Vagina (tissue), 2 donors: ENCODE measurements at regions not wholly inside any gene's neighbourhood (a gene's known extent, or its start where the extent isn't known, plus 50 kb on each side); places are given as distances from the start of the nearest gene placed in this dataset.

Source experiments
- DNase-seq, 2 donors: peaks; one replicate each; pipeline ENCODE4 v3.0.0-alpha.2; 2017; ENCODE audit errors: extremely low spot score in 2 of 2
- H3K27ac ChIP-seq: fragments of 200-600 bp; sonication (generic); one replicate; pipeline ENCODE4 v1.5.1; 2019
- H3K27me3 ChIP-seq: fragments of 200-600 bp; sonication (generic); one replicate; pipeline ENCODE4 v1.5.1; 2019
- H3K36me3 ChIP-seq, 2 donors: fragments of 200-600 bp; sonication (generic); one replicate each; pipeline ENCODE4 v1.5.1; 2017 to 2019
- H3K4me1 ChIP-seq: fragments of 200-600 bp; sonication (generic); one replicate; pipeline ENCODE4 v1.5.1; 2019
- H3K4me3 ChIP-seq, 2 donors: fragments of 200-600 bp; sonication (generic); 1 replicate in 1 of 2; 2 replicates in 1 of 2; pipeline ENCODE4 v1.5.1; 2016 to 2019
- H3K9me3 ChIP-seq: fragments of 200-600 bp; sonication (generic); one replicate; pipeline ENCODE4 v1.5.1; 2019
- POLR2A ChIP-seq, 2 donors: fragments of 450-650 bp; IDR thresholded peaks; one replicate each; pipeline ENCODE4 v1.6.1; 2017; ENCODE audit warnings: antibody characterized with exemption in 2 of 2, mild to moderate bottlenecking in 2 of 2, moderate library complexity in 2 of 2
- POLR2AphosphoS5 ChIP-seq, 2 donors: sonication (generic); formaldehyde crosslinking; IDR thresholded peaks; one replicate each; pipeline ENCODE4 v1.9.0; 2017; ENCODE audit warnings: antibody characterized with exemption in 2 of 2, mild to moderate bottlenecking in 2 of 2, low read depth in 1 of 2; ENCODE audit not compliant: insufficient read depth in 1 of 2
- intact Hi-C: fragments of 100-400 bp; cut with DNase I; formaldehyde crosslinking; loops from one replicate; pipeline ENCODE4 v1.15.1; 2023
- TF ChIP-seq, protein P1 (sequence below), 3 experiments: fragments of 450-650 bp in 2 of 3; fragments of 200-600 bp in 1 of 3; sonication (generic) in 1 of 3; IDR thresholded peaks; one replicate each; pipeline ENCODE4 v1.5.1; 2017 to 2019; ENCODE audit warnings: antibody characterized with exemption in 3 of 3, mild to moderate bottlenecking in 2 of 3, moderate library complexity in 2 of 3

DNA sequence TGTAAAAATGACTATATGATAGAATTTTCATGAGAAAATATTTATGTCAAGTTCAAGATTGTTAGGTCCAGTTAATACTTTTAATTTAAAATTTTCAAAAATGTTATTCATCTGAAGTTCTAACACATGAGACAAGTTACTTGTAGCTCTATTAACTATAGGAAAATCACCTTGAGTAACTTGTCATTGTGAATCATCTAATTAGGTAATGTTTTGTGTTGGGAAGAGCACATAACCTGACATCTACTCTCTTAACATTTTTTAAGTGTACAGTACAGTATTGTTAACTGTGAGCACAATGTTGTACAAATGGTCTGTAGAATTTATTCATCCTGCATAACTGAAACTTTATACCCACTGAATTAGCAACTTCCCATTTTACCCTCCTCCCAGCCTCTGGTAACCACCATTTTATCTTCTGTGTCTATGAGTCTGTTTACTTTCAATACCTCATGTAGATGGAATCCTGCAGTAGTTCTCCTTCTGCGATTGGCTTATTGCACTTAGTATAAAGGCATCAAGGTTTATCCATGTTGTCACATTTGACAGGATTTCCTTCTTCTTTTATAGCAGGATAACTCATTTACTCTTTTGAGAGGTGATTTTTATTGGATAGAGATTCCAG, 54.6 kb downstream of the ARL4A start:
- TF ChIP-seq POLR2AphosphoS5 (IDR thresholded peaks at IDR 0.05; ENCODE audit: insufficient read depth in 1 of 2, low read depth in 1 of 2) (no peak), POLR2A (IDR thresholded peaks at IDR 0.05) (no peak)
- TF ChIP-seq, protein P1, sequence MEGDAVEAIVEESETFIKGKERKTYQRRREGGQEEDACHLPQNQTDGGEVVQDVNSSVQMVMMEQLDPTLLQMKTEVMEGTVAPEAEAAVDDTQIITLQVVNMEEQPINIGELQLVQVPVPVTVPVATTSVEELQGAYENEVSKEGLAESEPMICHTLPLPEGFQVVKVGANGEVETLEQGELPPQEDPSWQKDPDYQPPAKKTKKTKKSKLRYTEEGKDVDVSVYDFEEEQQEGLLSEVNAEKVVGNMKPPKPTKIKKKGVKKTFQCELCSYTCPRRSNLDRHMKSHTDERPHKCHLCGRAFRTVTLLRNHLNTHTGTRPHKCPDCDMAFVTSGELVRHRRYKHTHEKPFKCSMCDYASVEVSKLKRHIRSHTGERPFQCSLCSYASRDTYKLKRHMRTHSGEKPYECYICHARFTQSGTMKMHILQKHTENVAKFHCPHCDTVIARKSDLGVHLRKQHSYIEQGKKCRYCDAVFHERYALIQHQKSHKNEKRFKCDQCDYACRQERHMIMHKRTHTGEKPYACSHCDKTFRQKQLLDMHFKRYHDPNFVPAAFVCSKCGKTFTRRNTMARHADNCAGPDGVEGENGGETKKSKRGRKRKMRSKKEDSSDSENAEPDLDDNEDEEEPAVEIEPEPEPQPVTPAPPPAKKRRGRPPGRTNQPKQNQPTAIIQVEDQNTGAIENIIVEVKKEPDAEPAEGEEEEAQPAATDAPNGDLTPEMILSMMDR (IDR thresholded peaks at IDR 0.05): no peak
- Histone ChIP-seq H3K27me3 (no peaks in the 10 kb centered on the region), H3K4me1 (no peaks in the 10 kb centered on the region), H3K9me3 (no peaks in the 10 kb centered on the region), H3K4me3 (no peak overlapping the region), H3K36me3 (no peaks in the 10 kb centered on the region), H3K27ac (no peak overlapping the region)
- no peak for DNase-seq
- intact Hi-C loops: no loop called here

DNA sequence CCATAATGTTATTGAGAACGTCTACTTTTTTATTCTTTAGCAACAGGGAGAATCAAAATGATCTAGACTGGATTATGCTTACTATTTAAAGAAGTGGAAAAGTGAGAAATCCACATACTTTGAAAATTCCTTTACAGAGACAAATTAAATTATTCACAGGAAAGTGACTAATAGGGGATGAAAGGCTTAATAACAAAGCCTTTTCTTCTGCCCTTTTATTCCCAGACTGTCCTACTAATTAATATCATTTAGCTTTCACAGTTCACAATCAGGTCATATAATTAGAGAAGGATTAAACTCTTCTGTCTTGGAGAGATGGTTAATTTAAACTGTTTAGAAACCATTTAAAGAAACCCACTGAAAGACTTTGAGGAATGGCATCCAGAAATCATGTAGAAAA, 58.8 kb downstream of the ARL4A start:
- Histone ChIP-seq H3K27ac (no peak overlapping the region), H3K4me1 (no peaks in the 10 kb centered on the region), H3K9me3 (no peaks in the 10 kb centered on the region), H3K4me3 (no peak overlapping the region), H3K27me3 (no peaks in the 10 kb centered on the region), H3K36me3 (no peaks in the 10 kb centered on the region)
- TF ChIP-seq POLR2AphosphoS5 (IDR thresholded peaks at IDR 0.05; ENCODE audit: insufficient read depth in 1 of 2, low read depth in 1 of 2): no peak
- TF ChIP-seq POLR2A (IDR thresholded peaks at IDR 0.05): no peak
- TF ChIP-seq, protein P1 (IDR thresholded peaks at IDR 0.05): no peak
- no peak for DNase-seq
- intact Hi-C loops: no loop called here

DNA sequence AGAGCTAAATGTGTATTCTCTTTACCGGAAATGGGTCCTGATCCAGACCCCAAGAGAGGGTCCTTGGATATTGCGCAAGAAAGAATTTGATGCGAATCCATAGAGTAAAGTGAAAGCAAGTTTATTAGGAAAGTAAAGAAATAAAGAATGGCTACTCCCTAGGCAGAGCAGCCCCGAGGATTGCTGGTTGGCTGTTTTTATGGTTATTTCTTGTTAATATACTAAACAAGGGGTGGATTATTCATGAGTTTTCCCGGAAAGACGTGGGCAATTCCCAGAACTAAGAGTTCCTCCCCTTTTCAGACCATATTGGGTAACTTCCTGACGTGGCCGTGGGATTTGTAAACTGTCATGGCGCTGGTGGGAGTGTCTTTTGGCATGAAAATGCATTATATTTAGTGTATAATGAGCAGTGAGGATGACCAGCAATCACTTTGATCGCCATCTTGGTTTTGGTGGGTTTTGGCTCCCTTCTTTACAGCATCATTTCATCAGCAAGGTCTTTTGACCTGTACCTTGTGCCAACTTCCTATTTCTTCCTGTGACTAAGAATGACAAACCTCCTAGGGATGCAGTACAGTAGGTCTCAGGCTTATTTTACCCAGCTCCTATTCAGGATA, 60.4 kb downstream of the ARL4A start:
- no peaks in the 10 kb centered on the region for H3K9me3 ChIP-seq
- H3K27me3 ChIP-seq: no peaks in the 10 kb centered on the region
- H3K4me3 ChIP-seq: no peak overlapping the region
- intact Hi-C loops: no loop called here
- no peak for DNase-seq
- TF ChIP-seq POLR2AphosphoS5 (IDR thresholded peaks at IDR 0.05; ENCODE audit: insufficient read depth in 1 of 2, low read depth in 1 of 2): no peak
- TF ChIP-seq POLR2A (IDR thresholded peaks at IDR 0.05): no peak
- TF ChIP-seq, protein P1 (IDR thresholded peaks at IDR 0.05): no peak
- H3K4me1 ChIP-seq: no peaks in the 10 kb centered on the region
- no peaks in the 10 kb centered on the region for H3K36me3 ChIP-seq
- no peak overlapping the region for H3K27ac ChIP-seq

DNA sequence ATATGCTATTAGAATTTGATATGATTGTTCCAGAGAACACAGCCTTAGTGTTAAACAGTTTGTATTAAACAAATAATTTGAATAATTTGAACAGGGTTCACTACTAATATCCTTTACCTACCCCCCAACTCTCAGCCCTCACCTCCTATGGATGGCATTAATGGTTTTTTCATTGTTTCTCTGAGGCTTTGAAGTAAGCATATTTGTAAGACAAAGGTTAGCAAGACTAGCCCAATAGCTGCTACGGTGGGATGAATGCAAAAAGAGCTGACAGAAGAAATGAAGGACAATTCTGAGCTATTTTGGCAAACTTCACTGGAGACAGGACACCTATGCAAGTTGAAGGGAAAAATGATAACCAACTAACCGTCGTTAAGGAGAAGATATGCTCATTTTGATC, 61.6 kb downstream of the ARL4A start:
- Histone ChIP-seq H3K36me3 (no peaks in the 10 kb centered on the region), H3K4me3 (no peak overlapping the region), H3K27ac (no peak overlapping the region), H3K27me3 (no peaks in the 10 kb centered on the region), H3K4me1 (no peaks in the 10 kb centered on the region), H3K9me3 (no peaks in the 10 kb centered on the region)
- no peak for DNase-seq
- TF ChIP-seq, protein P1 (IDR thresholded peaks at IDR 0.05): no peak
- no peak for TF ChIP-seq POLR2A (IDR thresholded peaks at IDR 0.05)
- TF ChIP-seq POLR2AphosphoS5 (IDR thresholded peaks at IDR 0.05; ENCODE audit: insufficient read depth in 1 of 2, low read depth in 1 of 2): no peak
- intact Hi-C loops: no loop called here

GRCh38 chr7:12749746-12750145, 62.3 kb downstream of the ARL4A start:
- Histone ChIP-seq H3K9me3 (no peaks in the 10 kb centered on the region), H3K36me3 (no peaks in the 10 kb centered on the region), H3K4me1 (no peaks in the 10 kb centered on the region), H3K4me3 (no peak overlapping the region), H3K27me3 (no peaks in the 10 kb centered on the region), H3K27ac (no peak overlapping the region)
- no peak for DNase-seq
- intact Hi-C loops: no loop called here
- no peak for TF ChIP-seq POLR2A (IDR thresholded peaks at IDR 0.05)
- TF ChIP-seq POLR2AphosphoS5 (IDR thresholded peaks at IDR 0.05; ENCODE audit: insufficient read depth in 1 of 2, low read depth in 1 of 2): no peak
- TF ChIP-seq, protein P1 (IDR thresholded peaks at IDR 0.05): no peak
